HepG2 (cell line): ENCODE measurements at regions not wholly inside any gene's neighbourhood (a gene's known extent, or its start where the extent isn't known, plus 50 kb on each side); places are given as distances from the start of the nearest gene placed in this dataset.
A peak's percentile ranks its signal among the peaks of the same experiment; 100 is the strongest.

Source experiments
- HDAC1 ChIP-seq: sonication (generic); formaldehyde crosslinking; IDR thresholded peaks from 2 replicates; pipeline ENCODE4 v1.5.1; 2020; ENCODE audit warnings: mild to moderate bottlenecking, missing genetic modification reagents
- JARID2 ChIP-seq: sonication (generic); formaldehyde crosslinking; IDR thresholded peaks from 2 replicates; pipeline ENCODE4 v1.8.1; 2023; ENCODE audit warnings: missing genetic modification reagents, inconsistent platforms; ENCODE audit not compliant: insufficient replicate concordance
- NFYB ChIP-seq: sonication (generic); formaldehyde crosslinking; IDR thresholded peaks from 2 replicates; pipeline ENCODE4 v1.4.0; 2020; ENCODE audit warnings: missing genetic modification reagents
- NFYC ChIP-seq: IDR thresholded peaks from 2 replicates; pipeline ENCODE4 v1.6.1; 2016; ENCODE audit warnings: missing genetic modification reagents, missing compliant biosample characterization
- TBL1XR1 ChIP-seq: fragments of 150-350 bp; IDR thresholded peaks from 2 replicates; pipeline ENCODE4 v1.6.1; 2014; ENCODE audit warnings: borderline replicate concordance, low read length; ENCODE audit not compliant: partially characterized antibody
- ZNF567 ChIP-seq: sonication (generic); formaldehyde crosslinking; IDR thresholded peaks from 2 replicates; pipeline ENCODE4 v1.8.1; 2023; ENCODE audit warnings: mild to moderate bottlenecking, missing genetic modification reagents, borderline replicate concordance
- ZNF619 ChIP-seq: sonication (generic); formaldehyde crosslinking; IDR thresholded peaks from 2 replicates; pipeline ENCODE4 v1.4.0; 2020; ENCODE audit warnings: mild to moderate bottlenecking, missing genetic modification reagents
- TF ChIP-seq, protein P1 (sequence below): IDR thresholded peaks from 2 replicates; pipeline ENCODE4 v1.6.1; 2016; ENCODE audit warnings: missing compliant biosample characterization, missing genetic modification reagents, borderline replicate concordance
- TF ChIP-seq, protein P2 (sequence below): sonication (generic); formaldehyde crosslinking; IDR thresholded peaks from 2 replicates; pipeline ENCODE4 v1.5.1; 2020; ENCODE audit warnings: mild to moderate bottlenecking, missing genetic modification reagents, moderate library complexity
- TF ChIP-seq, protein P3 (sequence below): IDR thresholded peaks from 2 replicates; pipeline ENCODE4 v1.6.1; 2016; ENCODE audit warnings: low read depth
- TF ChIP-seq, protein P4 (sequence below): sonication (generic); formaldehyde crosslinking; IDR thresholded peaks from 2 replicates; pipeline ENCODE4 v1.5.1; 2020; ENCODE audit warnings: mild to moderate bottlenecking, missing genetic modification reagents, borderline replicate concordance

DNA sequence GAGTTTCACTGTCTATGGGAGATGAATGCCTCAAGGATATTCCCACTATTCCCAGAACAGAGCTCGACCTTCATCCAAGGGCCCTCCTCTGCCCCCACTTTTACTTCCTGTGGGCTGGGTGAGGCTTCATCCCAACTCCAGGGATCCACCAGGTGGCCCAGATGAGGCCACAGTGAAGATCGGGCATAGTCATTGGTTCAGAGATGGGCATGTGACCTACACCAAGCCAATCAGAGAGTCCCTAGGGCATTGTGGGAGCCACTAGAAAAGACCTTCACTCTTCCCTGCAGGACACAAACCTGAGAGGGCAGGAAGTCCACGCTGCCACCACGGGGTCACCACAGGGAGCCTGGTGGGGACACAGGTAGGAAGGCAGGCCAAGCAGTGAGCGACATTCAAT is 72.9 kb upstream of the SLC22A16 start (continued):
- TF ChIP-seq NFYB (CRISPR knock-in tag) = peak; percentile 64
- TF ChIP-seq ZNF619 = no peak
- TF ChIP-seq JARID2 (CRISPR knock-in tag) = no peak
- TF ChIP-seq TBL1XR1 = no peak
- TF ChIP-seq, protein P1, sequence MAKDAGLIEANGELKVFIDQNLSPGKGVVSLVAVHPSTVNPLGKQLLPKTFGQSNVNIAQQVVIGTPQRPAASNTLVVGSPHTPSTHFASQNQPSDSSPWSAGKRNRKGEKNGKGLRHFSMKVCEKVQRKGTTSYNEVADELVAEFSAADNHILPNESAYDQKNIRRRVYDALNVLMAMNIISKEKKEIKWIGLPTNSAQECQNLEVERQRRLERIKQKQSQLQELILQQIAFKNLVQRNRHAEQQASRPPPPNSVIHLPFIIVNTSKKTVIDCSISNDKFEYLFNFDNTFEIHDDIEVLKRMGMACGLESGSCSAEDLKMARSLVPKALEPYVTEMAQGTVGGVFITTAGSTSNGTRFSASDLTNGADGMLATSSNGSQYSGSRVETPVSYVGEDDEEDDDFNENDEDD = no peak
- TF ChIP-seq, protein P2, sequence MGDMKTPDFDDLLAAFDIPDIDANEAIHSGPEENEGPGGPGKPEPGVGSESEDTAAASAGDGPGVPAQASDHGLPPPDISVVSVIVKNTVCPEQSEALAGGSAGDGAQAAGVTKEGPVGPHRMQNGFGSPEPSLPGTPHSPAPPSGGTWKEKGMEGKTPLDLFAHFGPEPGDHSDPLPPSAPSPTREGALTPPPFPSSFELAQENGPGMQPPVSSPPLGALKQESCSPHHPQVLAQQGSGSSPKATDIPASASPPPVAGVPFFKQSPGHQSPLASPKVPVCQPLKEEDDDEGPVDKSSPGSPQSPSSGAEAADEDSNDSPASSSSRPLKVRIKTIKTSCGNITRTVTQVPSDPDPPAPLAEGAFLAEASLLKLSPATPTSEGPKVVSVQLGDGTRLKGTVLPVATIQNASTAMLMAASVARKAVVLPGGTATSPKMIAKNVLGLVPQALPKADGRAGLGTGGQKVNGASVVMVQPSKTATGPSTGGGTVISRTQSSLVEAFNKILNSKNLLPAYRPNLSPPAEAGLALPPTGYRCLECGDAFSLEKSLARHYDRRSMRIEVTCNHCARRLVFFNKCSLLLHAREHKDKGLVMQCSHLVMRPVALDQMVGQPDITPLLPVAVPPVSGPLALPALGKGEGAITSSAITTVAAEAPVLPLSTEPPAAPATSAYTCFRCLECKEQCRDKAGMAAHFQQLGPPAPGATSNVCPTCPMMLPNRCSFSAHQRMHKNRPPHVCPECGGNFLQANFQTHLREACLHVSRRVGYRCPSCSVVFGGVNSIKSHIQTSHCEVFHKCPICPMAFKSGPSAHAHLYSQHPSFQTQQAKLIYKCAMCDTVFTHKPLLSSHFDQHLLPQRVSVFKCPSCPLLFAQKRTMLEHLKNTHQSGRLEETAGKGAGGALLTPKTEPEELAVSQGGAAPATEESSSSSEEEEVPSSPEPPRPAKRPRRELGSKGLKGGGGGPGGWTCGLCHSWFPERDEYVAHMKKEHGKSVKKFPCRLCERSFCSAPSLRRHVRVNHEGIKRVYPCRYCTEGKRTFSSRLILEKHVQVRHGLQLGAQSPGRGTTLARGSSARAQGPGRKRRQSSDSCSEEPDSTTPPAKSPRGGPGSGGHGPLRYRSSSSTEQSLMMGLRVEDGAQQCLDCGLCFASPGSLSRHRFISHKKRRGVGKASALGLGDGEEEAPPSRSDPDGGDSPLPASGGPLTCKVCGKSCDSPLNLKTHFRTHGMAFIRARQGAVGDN = peak; percentile 47
- TF ChIP-seq, protein P3, sequence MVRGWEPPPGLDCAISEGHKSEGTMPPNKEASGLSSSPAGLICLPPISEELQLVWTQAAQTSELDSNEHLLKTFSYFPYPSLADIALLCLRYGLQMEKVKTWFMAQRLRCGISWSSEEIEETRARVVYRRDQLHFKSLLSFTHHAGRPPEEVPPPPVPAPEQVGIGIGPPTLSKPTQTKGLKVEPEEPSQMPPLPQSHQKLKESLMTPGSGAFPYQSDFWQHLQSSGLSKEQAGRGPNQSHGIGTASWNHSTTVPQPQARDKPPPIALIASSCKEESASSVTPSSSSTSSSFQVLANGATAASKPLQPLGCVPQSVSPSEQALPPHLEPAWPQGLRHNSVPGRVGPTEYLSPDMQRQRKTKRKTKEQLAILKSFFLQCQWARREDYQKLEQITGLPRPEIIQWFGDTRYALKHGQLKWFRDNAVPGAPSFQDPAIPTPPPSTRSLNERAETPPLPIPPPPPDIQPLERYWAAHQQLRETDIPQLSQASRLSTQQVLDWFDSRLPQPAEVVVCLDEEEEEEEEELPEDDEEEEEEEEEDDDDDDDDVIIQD = 0 out of 2 replicates have a peak, but pooled peaks have one; percentile 42
- TF ChIP-seq, protein P4, sequence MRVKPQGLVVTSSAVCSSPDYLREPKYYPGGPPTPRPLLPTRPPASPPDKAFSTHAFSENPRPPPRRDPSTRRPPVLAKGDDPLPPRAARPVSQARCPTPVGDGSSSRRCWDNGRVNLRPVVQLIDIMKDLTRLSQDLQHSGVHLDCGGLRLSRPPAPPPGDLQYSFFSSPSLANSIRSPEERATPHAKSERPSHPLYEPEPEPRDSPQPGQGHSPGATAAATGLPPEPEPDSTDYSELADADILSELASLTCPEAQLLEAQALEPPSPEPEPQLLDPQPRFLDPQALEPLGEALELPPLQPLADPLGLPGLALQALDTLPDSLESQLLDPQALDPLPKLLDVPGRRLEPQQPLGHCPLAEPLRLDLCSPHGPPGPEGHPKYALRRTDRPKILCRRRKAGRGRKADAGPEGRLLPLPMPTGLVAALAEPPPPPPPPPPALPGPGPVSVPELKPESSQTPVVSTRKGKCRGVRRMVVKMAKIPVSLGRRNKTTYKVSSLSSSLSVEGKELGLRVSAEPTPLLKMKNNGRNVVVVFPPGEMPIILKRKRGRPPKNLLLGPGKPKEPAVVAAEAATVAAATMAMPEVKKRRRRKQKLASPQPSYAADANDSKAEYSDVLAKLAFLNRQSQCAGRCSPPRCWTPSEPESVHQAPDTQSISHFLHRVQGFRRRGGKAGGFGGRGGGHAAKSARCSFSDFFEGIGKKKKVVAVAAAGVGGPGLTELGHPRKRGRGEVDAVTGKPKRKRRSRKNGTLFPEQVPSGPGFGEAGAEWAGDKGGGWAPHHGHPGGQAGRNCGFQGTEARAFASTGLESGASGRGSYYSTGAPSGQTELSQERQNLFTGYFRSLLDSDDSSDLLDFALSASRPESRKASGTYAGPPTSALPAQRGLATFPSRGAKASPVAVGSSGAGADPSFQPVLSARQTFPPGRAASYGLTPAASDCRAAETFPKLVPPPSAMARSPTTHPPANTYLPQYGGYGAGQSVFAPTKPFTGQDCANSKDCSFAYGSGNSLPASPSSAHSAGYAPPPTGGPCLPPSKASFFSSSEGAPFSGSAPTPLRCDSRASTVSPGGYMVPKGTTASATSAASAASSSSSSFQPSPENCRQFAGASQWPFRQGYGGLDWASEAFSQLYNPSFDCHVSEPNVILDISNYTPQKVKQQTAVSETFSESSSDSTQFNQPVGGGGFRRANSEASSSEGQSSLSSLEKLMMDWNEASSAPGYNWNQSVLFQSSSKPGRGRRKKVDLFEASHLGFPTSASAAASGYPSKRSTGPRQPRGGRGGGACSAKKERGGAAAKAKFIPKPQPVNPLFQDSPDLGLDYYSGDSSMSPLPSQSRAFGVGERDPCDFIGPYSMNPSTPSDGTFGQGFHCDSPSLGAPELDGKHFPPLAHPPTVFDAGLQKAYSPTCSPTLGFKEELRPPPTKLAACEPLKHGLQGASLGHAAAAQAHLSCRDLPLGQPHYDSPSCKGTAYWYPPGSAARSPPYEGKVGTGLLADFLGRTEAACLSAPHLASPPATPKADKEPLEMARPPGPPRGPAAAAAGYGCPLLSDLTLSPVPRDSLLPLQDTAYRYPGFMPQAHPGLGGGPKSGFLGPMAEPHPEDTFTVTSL = 0 out of 2 replicates have a peak, but pooled peaks have one; percentile 19
- no peak for TF ChIP-seq HDAC1 (CRISPR knock-in tag)
- peak; percentile 75 for TF ChIP-seq NFYC (CRISPR knock-in tag)
- TF ChIP-seq ZNF567 = no peak
